ENCODE measurements at regions not wholly inside any gene's neighbourhood (a gene's known extent, or its start where the extent isn't known, plus 50 kb on each side); places are given as distances from the start of the nearest gene placed in this dataset.

DNA sequence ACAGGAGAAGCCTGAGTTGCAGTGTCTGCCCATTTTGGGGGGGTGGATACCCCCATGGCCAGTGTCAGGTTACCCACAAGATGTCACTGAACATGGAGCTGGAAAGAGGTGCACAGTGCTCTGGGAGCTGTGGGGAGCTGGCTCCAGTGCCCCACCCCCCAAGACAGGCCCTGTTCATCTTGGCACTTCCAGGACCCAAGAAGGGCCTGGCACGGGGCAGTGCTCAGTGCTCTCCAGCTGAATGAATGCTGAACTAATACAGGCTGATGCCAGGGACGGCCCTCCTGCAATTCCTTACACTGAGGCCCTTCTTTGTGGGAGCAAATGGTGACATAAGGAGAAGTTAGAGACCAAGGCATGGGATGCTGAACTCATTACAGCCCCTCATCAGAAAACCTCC, 163.4 kb upstream of the GLI2 start:
- TF ChIP-seq, protein P1, sequence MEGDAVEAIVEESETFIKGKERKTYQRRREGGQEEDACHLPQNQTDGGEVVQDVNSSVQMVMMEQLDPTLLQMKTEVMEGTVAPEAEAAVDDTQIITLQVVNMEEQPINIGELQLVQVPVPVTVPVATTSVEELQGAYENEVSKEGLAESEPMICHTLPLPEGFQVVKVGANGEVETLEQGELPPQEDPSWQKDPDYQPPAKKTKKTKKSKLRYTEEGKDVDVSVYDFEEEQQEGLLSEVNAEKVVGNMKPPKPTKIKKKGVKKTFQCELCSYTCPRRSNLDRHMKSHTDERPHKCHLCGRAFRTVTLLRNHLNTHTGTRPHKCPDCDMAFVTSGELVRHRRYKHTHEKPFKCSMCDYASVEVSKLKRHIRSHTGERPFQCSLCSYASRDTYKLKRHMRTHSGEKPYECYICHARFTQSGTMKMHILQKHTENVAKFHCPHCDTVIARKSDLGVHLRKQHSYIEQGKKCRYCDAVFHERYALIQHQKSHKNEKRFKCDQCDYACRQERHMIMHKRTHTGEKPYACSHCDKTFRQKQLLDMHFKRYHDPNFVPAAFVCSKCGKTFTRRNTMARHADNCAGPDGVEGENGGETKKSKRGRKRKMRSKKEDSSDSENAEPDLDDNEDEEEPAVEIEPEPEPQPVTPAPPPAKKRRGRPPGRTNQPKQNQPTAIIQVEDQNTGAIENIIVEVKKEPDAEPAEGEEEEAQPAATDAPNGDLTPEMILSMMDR (IDR thresholded peaks at IDR 0.05): no peak
- no peak for TF ChIP-seq POLR2A (IDR thresholded peaks at IDR 0.05)
